ENCODE measurements at regions not wholly inside any gene's neighbourhood (a gene's known extent, or its start where the extent isn't known, plus 50 kb on each side); places are given as distances from the start of the nearest gene placed in this dataset.

DNA sequence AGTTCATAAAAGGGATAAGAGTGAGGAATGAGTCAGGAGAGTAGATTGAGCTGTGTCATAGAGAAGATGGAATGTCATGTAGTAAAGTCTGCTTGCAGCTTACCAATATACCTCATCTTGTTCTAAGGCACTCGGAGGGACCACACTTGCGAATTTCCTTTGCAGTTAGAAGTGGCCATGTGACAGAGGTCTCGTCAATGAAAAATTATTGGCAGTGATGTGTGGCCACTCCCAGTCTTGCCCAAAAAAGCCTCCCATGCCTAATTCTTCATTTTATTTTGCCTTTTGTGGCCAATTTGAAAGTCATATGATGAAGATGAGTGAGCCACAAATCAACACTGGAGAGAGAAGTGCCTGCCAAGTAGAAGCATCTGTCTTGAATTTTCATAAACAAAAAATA, 465.6 kb upstream of the ZNF385D start:
- H3K27ac ChIP-seq = no peak overlapping the region
- TF ChIP-seq CTCF (IDR thresholded peaks at IDR 0.05) = no peak
- no peaks in the 10 kb centered on the region for H3K36me3 ChIP-seq
- H3K4me1 ChIP-seq (ENCODE audit: control insufficient read depth in 1 of 2, low read depth in 2 of 2) = no peaks in the 10 kb centered on the region
- no peak overlapping the region for H3K4me3 ChIP-seq
- no peaks in the 10 kb centered on the region for H3K27me3 ChIP-seq (replicated peaks; ENCODE audit: insufficient read depth)
- ATAC-seq (ENCODE audit: insufficient number of reproducible peaks, low FRiP score, low read depth) = no peak
- no peaks in the 10 kb centered on the region for H3K9me3 ChIP-seq
- DNase-seq (ENCODE audit: low spot score) = no peak

- Histone ChIP-seq H3K27ac (no peak overlapping the region), H3K36me3 (no peaks in the 10 kb centered on the region), H3K9me3 (no peaks in the 10 kb centered on the region), H3K4me3 (no peak overlapping the region), H3K27me3 (replicated peaks; ENCODE audit: insufficient read depth) (no peaks in the 10 kb centered on the region), H3K4me1 (ENCODE audit: control insufficient read depth in 1 of 2, low read depth in 2 of 2) (no peaks in the 10 kb centered on the region)
- TF ChIP-seq CTCF (IDR thresholded peaks at IDR 0.05) = no peak
- no peak for DNase-seq (ENCODE audit: low spot score)
- no peak for ATAC-seq (ENCODE audit: insufficient number of reproducible peaks, low FRiP score, low read depth)
Measured at GRCh38 chr3:22225161-22225560, 474.2 kb upstream of the ZNF385D start.

DNA sequence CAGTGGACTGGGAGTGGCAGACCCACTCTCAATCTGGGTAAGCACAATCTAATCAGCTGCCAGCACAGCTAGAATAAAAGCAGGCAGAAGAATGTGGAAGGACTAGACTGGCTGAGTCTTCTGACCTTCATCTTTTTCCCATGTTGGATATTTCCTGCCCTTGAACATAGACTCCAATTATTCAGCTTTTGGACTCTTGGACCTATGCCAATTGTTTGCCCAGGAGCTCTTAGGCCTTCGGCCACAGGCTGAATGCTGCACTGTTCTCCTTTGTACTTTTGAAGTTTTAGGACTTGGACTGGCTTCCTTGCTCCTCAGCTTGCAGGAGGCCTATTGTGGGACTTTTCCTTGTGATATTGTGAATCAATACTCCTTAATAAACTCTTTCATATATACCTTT, 477.7 kb upstream of the ZNF385D start:
- ATAC-seq (ENCODE audit: insufficient number of reproducible peaks, low FRiP score, low read depth) (no peak), DNase-seq (ENCODE audit: low spot score) (no peak)
- no peaks in the 10 kb centered on the region for H3K36me3 ChIP-seq
- H3K9me3 ChIP-seq = no peaks in the 10 kb centered on the region
- H3K27me3 ChIP-seq (replicated peaks; ENCODE audit: insufficient read depth) = no peaks in the 10 kb centered on the region
- no peak overlapping the region for H3K27ac ChIP-seq
- no peaks in the 10 kb centered on the region for H3K4me1 ChIP-seq (ENCODE audit: control insufficient read depth in 1 of 2, low read depth in 2 of 2)
- no peak for TF ChIP-seq CTCF (IDR thresholded peaks at IDR 0.05)
- no peak overlapping the region for H3K4me3 ChIP-seq

- H3K4me3 ChIP-seq = no peak overlapping the region
- DNase-seq (ENCODE audit: low spot score) (no peak), ATAC-seq (ENCODE audit: insufficient number of reproducible peaks, low FRiP score, low read depth) (no peak)
- H3K27me3 ChIP-seq (replicated peaks; ENCODE audit: insufficient read depth) = no peaks in the 10 kb centered on the region
- TF ChIP-seq CTCF (IDR thresholded peaks at IDR 0.05) = no peak
- no peaks in the 10 kb centered on the region for H3K4me1 ChIP-seq (ENCODE audit: control insufficient read depth in 1 of 2, low read depth in 2 of 2)
- H3K9me3 ChIP-seq = no peaks in the 10 kb centered on the region
- no peak overlapping the region for H3K27ac ChIP-seq
- H3K36me3 ChIP-seq = no peaks in the 10 kb centered on the region
Measured at GRCh38 chr3:22231061-22231460, 480.1 kb upstream of the ZNF385D start.

DNA sequence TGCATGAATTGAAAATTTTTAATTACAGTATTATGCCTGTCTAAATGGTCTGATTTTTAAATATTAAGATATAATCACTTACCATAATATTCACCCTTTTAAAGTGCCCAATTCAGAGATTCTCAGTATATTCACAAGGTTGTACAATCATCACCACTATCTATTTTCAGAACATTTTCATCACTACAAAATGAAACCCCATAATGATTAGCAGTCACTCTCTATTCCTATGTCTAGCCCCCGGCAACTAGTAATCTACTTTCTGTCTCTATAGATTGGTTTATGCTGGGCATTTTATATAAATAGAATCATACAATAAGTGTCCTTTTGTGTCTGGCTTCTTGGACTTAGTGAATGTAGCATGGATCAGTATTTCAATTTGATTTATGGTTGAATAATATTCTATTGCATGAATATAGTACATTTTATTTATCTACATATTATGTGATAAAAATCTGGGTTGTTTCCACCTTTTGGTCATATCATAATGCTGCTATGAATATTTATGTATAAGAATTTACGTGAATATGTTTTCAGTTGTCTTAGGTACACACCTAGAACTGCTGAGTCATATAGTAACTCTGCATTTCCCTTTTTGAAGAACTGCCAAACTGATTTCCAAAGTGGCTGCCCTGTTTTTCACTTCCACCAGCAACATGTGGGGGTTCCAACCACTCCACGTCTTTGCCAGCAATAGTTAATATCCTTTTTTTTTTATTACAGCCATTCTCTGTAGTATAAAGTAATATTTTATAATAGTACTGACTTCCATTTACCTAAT, 485.7 kb upstream of the ZNF385D start:
- Histone ChIP-seq H3K9me3 (no peaks in the 10 kb centered on the region), H3K36me3 (no peaks in the 10 kb centered on the region), H3K27ac (no peak overlapping the region), H3K4me1 (ENCODE audit: control insufficient read depth in 1 of 2, low read depth in 2 of 2) (no peaks in the 10 kb centered on the region), H3K4me3 (no peak overlapping the region), H3K27me3 (replicated peaks; ENCODE audit: insufficient read depth) (no peaks in the 10 kb centered on the region)
- ATAC-seq (ENCODE audit: insufficient number of reproducible peaks, low FRiP score, low read depth) (no peak), DNase-seq (ENCODE audit: low spot score) (no peak)
- TF ChIP-seq CTCF (IDR thresholded peaks at IDR 0.05) = no peak

Data from thoracic aorta (tissue), 2 donors.